Smooth muscle cell (in vitro differentiated cells): ENCODE measurements at regions not wholly inside any gene's neighbourhood (a gene's known extent, or its start where the extent isn't known, plus 50 kb on each side); places are given as distances from the start of the nearest gene placed in this dataset.

ENCODE experiments used
- DNase-seq: peaks from one replicate; lab custom pipeline; 2025; ENCODE audit not compliant: unreplicated experiment; lab: John Stamatoyannopoulos, UW
- H2AFZ ChIP-seq: fragments of 200-600 bp; sonication (generic); 2 replicates; pipeline ENCODE4 v1.6.0; 2016; ENCODE audit warnings: antibody characterized with exemption, low read depth, mild to moderate bottlenecking
- H3F3A ChIP-seq: fragments of 200-600 bp; sonication (generic); 2 replicates; pipeline ENCODE4 v1.6.0; 2017; ENCODE audit warnings: antibody characterized with exemption, low read depth
- H3K27ac ChIP-seq: fragments of 200-600 bp; sonication (generic); 2 replicates; pipeline ENCODE4 v1.5.1; 2016; ENCODE audit warnings: low read depth, mild to moderate bottlenecking
- H3K27me3 ChIP-seq: fragments of 200-600 bp; sonication (generic); 2 replicates; pipeline ENCODE4 v1.6.1; 2016; ENCODE audit warnings: low read depth, mild to moderate bottlenecking
- H3K36me3 ChIP-seq: fragments of 200-600 bp; sonication (generic); 2 replicates; pipeline ENCODE4 v1.5.1; 2016; ENCODE audit warnings: low read depth
- H3K4me1 ChIP-seq: fragments of 200-600 bp; sonication (generic); 2 replicates; pipeline ENCODE4 v1.5.1; 2016; ENCODE audit warnings: low read depth
- H3K4me2 ChIP-seq: fragments of 200-600 bp; sonication (generic); 2 replicates; pipeline ENCODE4 v1.6.0; 2016; ENCODE audit warnings: mild to moderate bottlenecking
- H3K4me3 ChIP-seq: fragments of 200-600 bp; sonication (generic); 2 replicates; pipeline ENCODE4 v1.5.1; 2016; ENCODE audit warnings: mild to moderate bottlenecking
- H3K79me2 ChIP-seq: fragments of 200-600 bp; sonication (generic); 2 replicates; pipeline ENCODE4 v1.6.0; 2016; ENCODE audit warnings: low read depth, mild to moderate bottlenecking
- H3K9ac ChIP-seq: fragments of 200-600 bp; sonication (generic); 2 replicates; pipeline ENCODE4 v1.6.0; 2016; ENCODE audit warnings: low read depth
- H3K9me3 ChIP-seq: fragments of 200-600 bp; sonication (generic); replicated peaks from 2 replicates; pipeline ENCODE4 v1.5.1; 2016; ENCODE audit warnings: low read depth
- H4K20me1 ChIP-seq: fragments of 200-600 bp; sonication (generic); 2 replicates; pipeline ENCODE4 v1.6.0; 2016; ENCODE audit warnings: low read depth
- CTCF ChIP-seq: fragments of 200-600 bp; sonication (generic); IDR thresholded peaks from 2 replicates; pipeline ENCODE4 v1.5.1; 2017; ENCODE audit warnings: borderline replicate concordance, mild to moderate bottlenecking, antibody characterized with exemption; ENCODE audit not compliant: insufficient read depth, poor library complexity, severe bottlenecking
- WGBS: methylation state at CpG from one replicate; pipeline ENCODE4 v1.1.7; 2016; ENCODE audit warnings: low lambda C conversion rate; 5-methylcytosine and 5-hydroxymethylcytosine counted together

- H3K79me2 ChIP-seq = no peaks in the 10 kb centered on the region
- H3K4me1 ChIP-seq = peaks cover 5% of the 10 kb centered on the region
- H3F3A ChIP-seq = peaks cover under 1% of the 10 kb centered on the region
- H3K9ac ChIP-seq = no peak overlapping the region
- no peak for DNase-seq
- H3K4me3 ChIP-seq = no peak overlapping the region
- no peak for TF ChIP-seq CTCF
- H3K4me2 ChIP-seq = no peak overlapping the region
- 91% methylated on average over 8 of the region's 8 CpGs for WGBS
- no peaks in the 10 kb centered on the region for H4K20me1 ChIP-seq
- H2AFZ ChIP-seq = no peak overlapping the region
- H3K27ac ChIP-seq = no peak overlapping the region
- peaks cover 2% of the 10 kb centered on the region for H3K9me3 ChIP-seq
- no peaks in the 10 kb centered on the region for H3K27me3 ChIP-seq
- H3K36me3 ChIP-seq = no peaks in the 10 kb centered on the region
These were observed 358.0 kb downstream of the CTTN start for GRCh38 chr11:70756341-70756740.

GRCh38 chr11:70756756-70757155 is 358.4 kb downstream of the CTTN start:
- Histone ChIP-seq H3F3A (no peaks in the 10 kb centered on the region), H3K9me3 (no peaks in the 10 kb centered on the region), H2AFZ (no peak overlapping the region), H4K20me1 (no peaks in the 10 kb centered on the region), H3K4me1 (peaks cover 5% of the 10 kb centered on the region), H3K27me3 (no peaks in the 10 kb centered on the region), H3K27ac (no peak overlapping the region), H3K79me2 (no peaks in the 10 kb centered on the region), H3K4me2 (no peak overlapping the region), H3K36me3 (no peaks in the 10 kb centered on the region), H3K9ac (no peak overlapping the region), H3K4me3 (no peak overlapping the region)
- no peak for DNase-seq
- TF ChIP-seq CTCF = no peak
- WGBS = 80% methylated on average over 7 of the region's 7 CpGs

- TF ChIP-seq CTCF = no peak
- no peaks in the 10 kb centered on the region for H4K20me1 ChIP-seq
- H3K9ac ChIP-seq = no peak overlapping the region
- no peak overlapping the region for H3K27ac ChIP-seq
- DNase-seq = no peak
- 83% methylated on average over 8 of the region's 8 CpGs for WGBS
- H3K36me3 ChIP-seq = no peaks in the 10 kb centered on the region
- H3K4me3 ChIP-seq = no peak overlapping the region
- H3K4me1 ChIP-seq = peaks cover 5% of the 10 kb centered on the region
- no peaks in the 10 kb centered on the region for H3K27me3 ChIP-seq
- H3F3A ChIP-seq = no peaks in the 10 kb centered on the region
- H2AFZ ChIP-seq = no peak overlapping the region
- no peaks in the 10 kb centered on the region for H3K79me2 ChIP-seq
- no peaks in the 10 kb centered on the region for H3K9me3 ChIP-seq
- no peak overlapping the region for H3K4me2 ChIP-seq
These were observed 358.9 kb downstream of the CTTN start for GRCh38 chr11:70757241-70757640.

GRCh38 chr11:70758206-70758605 is 359.9 kb downstream of the CTTN start:
- H3K27ac ChIP-seq = no peak overlapping the region
- 93% methylated on average over 20 of the region's 20 CpGs for WGBS
- H3K27me3 ChIP-seq = no peaks in the 10 kb centered on the region
- H3K9ac ChIP-seq = no peak overlapping the region
- TF ChIP-seq CTCF = no peak
- no peaks in the 10 kb centered on the region for H3F3A ChIP-seq
- peaks cover 5% of the 10 kb centered on the region for H3K4me1 ChIP-seq
- H3K79me2 ChIP-seq = no peaks in the 10 kb centered on the region
- no peak overlapping the region for H3K4me2 ChIP-seq
- H3K4me3 ChIP-seq = no peak overlapping the region
- H3K9me3 ChIP-seq = no peaks in the 10 kb centered on the region
- no peaks in the 10 kb centered on the region for H3K36me3 ChIP-seq
- H2AFZ ChIP-seq = no peak overlapping the region
- no peak for DNase-seq
- H4K20me1 ChIP-seq = no peaks in the 10 kb centered on the region
